ENCODE measurements at regions not wholly inside any gene's neighbourhood (a gene's known extent, or its start where the extent isn't known, plus 50 kb on each side); places are given as distances from the start of the nearest gene placed in this dataset.

DNA sequence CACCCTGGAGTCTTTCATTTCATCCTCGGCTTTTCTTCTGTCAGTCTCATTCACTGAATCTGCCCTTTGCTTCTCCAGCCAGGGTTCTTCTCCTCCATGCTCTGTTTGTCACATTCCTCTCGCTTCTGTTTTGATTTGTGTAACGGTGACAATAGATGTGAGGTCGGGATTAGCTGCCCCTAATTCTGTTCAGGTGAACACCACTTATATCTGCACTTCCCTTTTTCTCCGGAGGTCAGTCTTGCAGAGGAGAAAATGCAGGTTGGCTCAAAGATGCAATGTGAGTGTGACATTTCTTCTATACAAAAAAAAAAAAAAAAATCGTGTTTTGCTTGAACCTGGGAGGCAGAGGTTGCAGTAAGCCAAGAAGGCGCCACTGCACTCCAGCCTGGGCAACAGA, 262.9 kb downstream of the ASMT start:
- TF ChIP-seq RAD21 (IDR thresholded peaks at IDR 0.05; ENCODE audit: insufficient read depth, low read depth, low read length), result no peak
- no peak for TF ChIP-seq ZNF207 (IDR thresholded peaks at IDR 0.05; ENCODE audit: borderline replicate concordance)
- TF ChIP-seq CTCF (IDR thresholded peaks at IDR 0.05 in 2 of 3, conservative IDR thresholded peaks at IDR 0.05 in 1 of 3; ENCODE audit: control insufficient read depth in 2 of 3, extremely low read depth in 1 of 3, insufficient read depth in 1 of 3, low read depth in 3 of 3, low read length in 3 of 3), result no peak
- no peak for TF ChIP-seq EP300 (IDR thresholded peaks at IDR 0.05; ENCODE audit: borderline replicate concordance in 1 of 2, control insufficient read depth in 1 of 2, low read depth in 2 of 2, low read length in 2 of 2)
- TF ChIP-seq NFYB (IDR thresholded peaks at IDR 0.05; ENCODE audit: insufficient read depth, low read depth, low read length), result no peak
- TF ChIP-seq NRF1 (conservative IDR thresholded peaks at IDR 0.05; ENCODE audit: low read depth, low read length), result no peak
- TF ChIP-seq ZBTB11 (CRISPR knock-in tag; IDR thresholded peaks at IDR 0.05), result no peak
- TF ChIP-seq MYC (IDR thresholded peaks at IDR 0.05; ENCODE audit: insufficient read depth, insufficient read length, insufficient replicate concordance, low read length, severe bottlenecking), result no peak
